HUES48 (cell line): ENCODE measurements at regions not wholly inside any gene's neighbourhood (a gene's known extent, or its start where the extent isn't known, plus 50 kb on each side); places are given as distances from the start of the nearest gene placed in this dataset.

Experiments
- H3K27ac ChIP-seq: one replicate; pipeline ENCODE4 v1.7.0; 2013; ENCODE audit warnings: low read depth, low read length, inconsistent platforms
- H3K27me3 ChIP-seq: 2 replicates; pipeline ENCODE4 v1.6.1; 2013; ENCODE audit warnings: mild to moderate bottlenecking, low read length; ENCODE audit not compliant: control insufficient read depth, insufficient read depth
- H3K36me3 ChIP-seq: 2 replicates; pipeline ENCODE4 v1.6.1; 2013; ENCODE audit warnings: low read length; ENCODE audit not compliant: control insufficient read depth, insufficient read depth
- H3K4me1 ChIP-seq: 2 replicates; pipeline ENCODE4 v1.6.1; 2013; ENCODE audit warnings: mild to moderate bottlenecking, low read length; ENCODE audit not compliant: control insufficient read depth, insufficient read depth
- H3K4me3 ChIP-seq: 2 replicates; pipeline ENCODE4 v1.5.1; 2013; ENCODE audit warnings: mild to moderate bottlenecking, low read depth, low read length
- H3K9ac ChIP-seq: 2 replicates; pipeline ENCODE4 v1.6.1; 2013; ENCODE audit warnings: mild to moderate bottlenecking, low read depth, low read length, moderate library complexity
- H3K9me3 ChIP-seq: 2 replicates; pipeline ENCODE4 v1.6.1; 2013; ENCODE audit warnings: low read length; ENCODE audit not compliant: control insufficient read depth, insufficient read depth

GRCh38 chr10:53023411-53023810 lies 250.8 kb upstream of the MBL2 start:
- H3K9ac ChIP-seq = no peak overlapping the region
- H3K27ac ChIP-seq = peak overlapping the region; percentile 74
- no peaks in the 10 kb centered on the region for H3K27me3 ChIP-seq
- no peaks in the 10 kb centered on the region for H3K9me3 ChIP-seq
- H3K4me1 ChIP-seq = peaks cover 25% of the 10 kb centered on the region
- H3K36me3 ChIP-seq = no peaks in the 10 kb centered on the region
- H3K4me3 ChIP-seq = no peak overlapping the region

GRCh38 chr10:53022611-53023088 lies 250.1 kb upstream of the MBL2 start:
- Histone ChIP-seq H3K36me3 (no peaks in the 10 kb centered on the region), H3K9ac (peak overlapping the region; percentile 2; the same call in 1 of the 2 replicates), H3K4me3 (no peak overlapping the region), H3K27me3 (no peaks in the 10 kb centered on the region), H3K27ac (peak overlapping the region; percentile 74), H3K4me1 (peaks cover 25% of the 10 kb centered on the region), H3K9me3 (no peaks in the 10 kb centered on the region)

- no peak overlapping the region for H3K9ac ChIP-seq
- no peaks in the 10 kb centered on the region for H3K9me3 ChIP-seq
Observed at GRCh38 chr10:53013201-53013810, 240.7 kb upstream of the MBL2 start.

GRCh38 chr10:53009961-53010907 lies 237.7 kb upstream of the MBL2 start:
- no peaks in the 10 kb centered on the region for H3K4me1 ChIP-seq
- H3K4me3 ChIP-seq = no peak overlapping the region
- H3K9me3 ChIP-seq = no peaks in the 10 kb centered on the region
- H3K9ac ChIP-seq = no peak overlapping the region
- no peaks in the 10 kb centered on the region for H3K27me3 ChIP-seq
- no peaks in the 10 kb centered on the region for H3K36me3 ChIP-seq
- H3K27ac ChIP-seq = no peak overlapping the region

More at GRCh38 chr10:53013201-53013810, 240.7 kb upstream of the MBL2 start:
- Histone ChIP-seq H3K27me3 (no peaks in the 10 kb centered on the region), H3K27ac (no peak overlapping the region), H3K4me1 (no peaks in the 10 kb centered on the region), H3K36me3 (no peaks in the 10 kb centered on the region), H3K4me3 (no peak overlapping the region)

- Histone ChIP-seq H3K4me1 (no peaks in the 10 kb centered on the region), H3K36me3 (no peaks in the 10 kb centered on the region), H3K4me3 (no peak overlapping the region), H3K9me3 (no peaks in the 10 kb centered on the region), H3K9ac (no peak overlapping the region), H3K27ac (no peak overlapping the region), H3K27me3 (no peaks in the 10 kb centered on the region)
Observed at GRCh38 chr10:53007527-53007842, 234.9 kb upstream of the MBL2 start.

- Histone ChIP-seq H3K27ac (no peak overlapping the region), H3K4me1 (no peaks in the 10 kb centered on the region), H3K27me3 (no peaks in the 10 kb centered on the region), H3K9ac (no peak overlapping the region), H3K36me3 (no peaks in the 10 kb centered on the region), H3K9me3 (no peaks in the 10 kb centered on the region), H3K4me3 (no peak overlapping the region)
Observed at GRCh38 chr10:53006663-53007526, 234.3 kb upstream of the MBL2 start.

- no peaks in the 10 kb centered on the region for H3K9me3 ChIP-seq
Observed at GRCh38 chr10:53005612-53006345, 233.2 kb upstream of the MBL2 start.

GRCh38 chr10:53003094-53003493 lies 230.5 kb upstream of the MBL2 start:
- no peaks in the 10 kb centered on the region for H3K9me3 ChIP-seq
- no peak overlapping the region for H3K27ac ChIP-seq
- no peak overlapping the region for H3K9ac ChIP-seq
- H3K4me1 ChIP-seq = peaks cover 9% of the 10 kb centered on the region
- H3K36me3 ChIP-seq = no peaks in the 10 kb centered on the region
- no peaks in the 10 kb centered on the region for H3K27me3 ChIP-seq
- no peak overlapping the region for H3K4me3 ChIP-seq

More at GRCh38 chr10:53005612-53006345, 233.2 kb upstream of the MBL2 start:
- Histone ChIP-seq H3K27ac (no peak overlapping the region), H3K9ac (no peak overlapping the region), H3K27me3 (no peaks in the 10 kb centered on the region), H3K4me3 (no peak overlapping the region), H3K4me1 (no peaks in the 10 kb centered on the region), H3K36me3 (no peaks in the 10 kb centered on the region)

GRCh38 chr10:52999681-53000080 lies 227.1 kb upstream of the MBL2 start:
- Histone ChIP-seq H3K4me1 (peaks cover 9% of the 10 kb centered on the region), H3K36me3 (no peaks in the 10 kb centered on the region), H3K27me3 (no peaks in the 10 kb centered on the region), H3K27ac (no peak overlapping the region), H3K9me3 (no peaks in the 10 kb centered on the region), H3K4me3 (no peak overlapping the region), H3K9ac (no peak overlapping the region)

GRCh38 chr10:52999258-52999657 lies 226.7 kb upstream of the MBL2 start:
- no peak overlapping the region for H3K27ac ChIP-seq
- peaks cover 9% of the 10 kb centered on the region for H3K4me1 ChIP-seq
- H3K9ac ChIP-seq = no peak overlapping the region
- no peaks in the 10 kb centered on the region for H3K9me3 ChIP-seq
- H3K27me3 ChIP-seq = no peaks in the 10 kb centered on the region
- H3K4me3 ChIP-seq = no peak overlapping the region
- H3K36me3 ChIP-seq = no peaks in the 10 kb centered on the region
